K562 (cell line): ENCODE measurements at regions not wholly inside any gene's neighbourhood (a gene's known extent, or its start where the extent isn't known, plus 50 kb on each side); places are given as distances from the start of the nearest gene placed in this dataset.
A peak's percentile ranks its signal among the peaks of the same experiment; 100 is the strongest.

Source experiments
- ATAC-seq: fragments of 200-7000 bp; cut with Tn5 transposase; 3 replicates; pipeline ENCODE4 v1.9.1; 2020; ENCODE audit warnings: moderate library complexity
- BruUV-seq: library from RNA; stranded (reverse); fragments of 400-500 nt; replicated peaks from 2 replicates; lab custom pipeline; 2021; lab: Mats Ljungman, UMichigan
- CTCF ChIA-PET: fragments of 300-600 bp; formaldehyde crosslinking; extraction: SDS; loops from one replicate; lab custom pipeline; 2021; ENCODE audit warnings: low intra/inter-chr PET ratio; lab: Yijun Ruan, JAX
- POLR2A ChIA-PET: fragments of 300-600, 350-650 bp; sonication (Branson Sonifier 250); formaldehyde crosslinking; extraction: SDS; loops from one replicate; lab custom pipeline; 2021; ENCODE audit warnings: antibody characterized with exemption, inconsistent platforms; lab: Yijun Ruan, JAX
- DNase-seq, 4 experiments: peaks; one replicate each; pipeline versions ENCODE4 v3.0.0 to v3.0.0-alpha.2; 2011 to 2018; ENCODE audit warnings: low spot score in 3 of 4, mixed read lengths in 3 of 4; ENCODE audit errors: extremely low read depth in 1 of 4
- FAIRE-seq: peaks from 2 replicates; lab custom pipeline; 2011; peaks lifted over from hg19 to GRCh38; lab: Jason Lieb, UNC
- H2AFZ ChIP-seq: 2 replicates; pipeline ENCODE4 v1.6.0; 2011; ENCODE audit warnings: low read depth, low read length, control low read depth, inconsistent platforms
- H3K27ac ChIP-seq: fragments of 200-600 bp; 3 replicates; pipeline ENCODE4 v1.8.0; 2011; ENCODE audit warnings: low read depth, mild to moderate bottlenecking, control low read depth, inconsistent platforms, low read length, moderate library complexity, mixed read lengths; ENCODE audit errors: extremely low read depth
- H3K27me3 ChIP-seq, 2 experiments: fragments of 300-600 bp in 1 of 2; 2 replicates in 1 of 2; 3 replicates in 1 of 2; pipeline versions ENCODE4 v1.6.0 to v1.8.0; 2011; ENCODE audit warnings: inconsistent platforms in 2 of 2, low read length in 2 of 2, mild to moderate bottlenecking in 1 of 2, mixed read lengths in 1 of 2, moderate library complexity in 1 of 2; ENCODE audit not compliant: control insufficient read depth in 2 of 2, insufficient read depth in 2 of 2
- H3K36me3 ChIP-seq: fragments of 300-600 bp; 3 replicates; pipeline ENCODE4 v1.8.0; 2011; ENCODE audit warnings: mild to moderate bottlenecking, low read length, inconsistent platforms; ENCODE audit not compliant: control insufficient read depth, insufficient read depth
- H3K4me1 ChIP-seq, 2 experiments: fragments of 200-600 bp in 1 of 2; replicated peaks in 1 of 2; 2 replicates in 1 of 2; 3 replicates in 1 of 2; pipeline versions ENCODE4 v1.5.1 to v1.8.0; 2011; ENCODE audit warnings: inconsistent platforms in 2 of 2, low read length in 2 of 2, mild to moderate bottlenecking in 1 of 2, mixed read lengths in 1 of 2, moderate library complexity in 1 of 2; ENCODE audit not compliant: control insufficient read depth in 2 of 2, insufficient read depth in 2 of 2
- H3K4me2 ChIP-seq: 2 replicates; pipeline ENCODE4 v1.6.1; 2011; ENCODE audit warnings: low read length, control low read depth, inconsistent platforms, mixed read lengths; ENCODE audit not compliant: insufficient read depth
- H3K4me3 ChIP-seq: fragments of 200-600 bp; sonication (generic), shearing (Covaris generic); 2 replicates; pipeline ENCODE4 v1.5.1; 2016; ENCODE audit warnings: control low read depth, inconsistent platforms
- H3K79me2 ChIP-seq: fragments of 200-600 bp; 3 replicates; pipeline ENCODE4 v1.8.0; 2011; ENCODE audit warnings: low read length, inconsistent platforms; ENCODE audit not compliant: control insufficient read depth, insufficient read depth
- H3K9ac ChIP-seq, 2 experiments: 2 replicates each; pipeline versions ENCODE4 v1.6.0 to v1.6.1; 2011; ENCODE audit warnings: low read depth in 2 of 2, low read length in 2 of 2, control low read depth in 1 of 2, inconsistent platforms in 1 of 2, mild to moderate bottlenecking in 1 of 2, mixed read lengths in 1 of 2; ENCODE audit not compliant: insufficient read depth in 1 of 2
- H3K9me1 ChIP-seq: one replicate; pipeline ENCODE4 v1.6.0; 2011; ENCODE audit warnings: inconsistent platforms, mild to moderate bottlenecking, low read length, moderate library complexity; ENCODE audit not compliant: control insufficient read depth, insufficient read depth
- H3K9me3 ChIP-seq: replicated peaks from 2 replicates; pipeline ENCODE4 v1.5.1; 2011; ENCODE audit warnings: low read depth, low read length, inconsistent platforms; ENCODE audit not compliant: control insufficient read depth, insufficient read depth
- H4K20me1 ChIP-seq: replicated peaks from 2 replicates; pipeline ENCODE4 v1.6.1; 2011; ENCODE audit warnings: low read length, inconsistent platforms, mixed read lengths; ENCODE audit not compliant: control insufficient read depth, insufficient read depth
- CBFA2T2 ChIP-seq: fragments of 450-650 bp; conservative IDR thresholded peaks from 2 replicates; pipeline ENCODE4 v1.6.1; 2017; ENCODE audit warnings: mild to moderate bottlenecking
- EWSR1 ChIP-seq: fragments of 450-650 bp; IDR thresholded peaks from 2 replicates; pipeline ENCODE4 v1.6.1; 2018; ENCODE audit warnings: borderline replicate concordance, mild to moderate bottlenecking, low read depth, moderate library complexity; ENCODE audit not compliant: partially characterized antibody
- HDAC6 ChIP-seq: IDR thresholded peaks from 2 replicates; pipeline ENCODE4 v1.6.1; 2012; ENCODE audit warnings: low read depth, mild to moderate bottlenecking, control low read depth, inconsistent platforms, low read length, moderate library complexity
- MAFF ChIP-seq: IDR thresholded peaks from 2 replicates; pipeline ENCODE4 v1.6.1; 2012; ENCODE audit warnings: low read length, improper control_type of control experiment
- MAFK ChIP-seq: IDR thresholded peaks from 2 replicates; pipeline ENCODE4 v1.6.1; 2011; ENCODE audit warnings: low read length, improper control_type of control experiment
- NFXL1 ChIP-seq: fragments of 450-650 bp; formaldehyde crosslinking; IDR thresholded peaks from 2 replicates; pipeline ENCODE4 v1.4.0; 2021; ENCODE audit warnings: mild to moderate bottlenecking
- ZNF75A ChIP-seq: fragments of 450-650 bp; formaldehyde crosslinking; IDR thresholded peaks from 2 replicates; pipeline ENCODE4 v1.4.0; 2020; ENCODE audit warnings: mild to moderate bottlenecking
- WGBS: fragments of 100-300 bp; shearing (Covaris generic); methylation state at CpG from one replicate; pipeline ENCODE4 v1.1.6; 2016; ENCODE audit warnings: low coverage, mixed read lengths; ENCODE audit not compliant: insufficient coverage; ENCODE audit errors: missing lambda C conversion rate; 5-methylcytosine and 5-hydroxymethylcytosine counted together
- in situ Hi-C: fragments of 300-500 bp; cut with MboI; formaldehyde crosslinking; loops from 4 replicates; pipeline ENCODE4 v1.15.0; 2018; ENCODE audit warnings: inconsistent platforms, mixed read lengths
- intact Hi-C: fragments of 100-400 bp; cut with micrococcal nuclease; formaldehyde crosslinking; loops from 2 replicates; pipeline ENCODE4 v1.14.2; 2022
- TF ChIP-seq, protein P1 (sequence below): fragments of 250-450 bp; sonication (Bioruptor Pico); IDR thresholded peaks from 2 replicates; pipeline ENCODE4 v1.8.0; 2021; ENCODE audit warnings: mild to moderate bottlenecking, moderate library complexity

DNA sequence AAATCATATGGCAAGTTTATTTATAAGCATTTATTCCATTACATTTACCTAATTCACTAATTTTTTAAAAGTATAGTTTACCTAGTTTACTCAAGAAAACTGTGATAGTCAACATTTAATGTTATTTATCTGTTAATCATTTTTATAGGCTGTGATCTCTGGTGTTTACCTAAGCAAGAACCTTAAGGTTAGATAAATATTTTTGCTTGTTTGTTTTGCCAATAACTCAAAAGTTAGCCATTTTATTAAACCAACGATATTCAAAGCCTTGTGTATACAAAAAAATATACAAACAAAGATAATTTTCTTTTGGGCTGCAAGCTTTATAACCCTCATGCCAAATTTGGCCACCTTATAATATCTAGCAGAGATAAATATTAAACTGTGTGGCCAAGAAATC, 157.3 kb downstream of the SLCO1B3 start (continued):
- TF ChIP-seq, protein P1, sequence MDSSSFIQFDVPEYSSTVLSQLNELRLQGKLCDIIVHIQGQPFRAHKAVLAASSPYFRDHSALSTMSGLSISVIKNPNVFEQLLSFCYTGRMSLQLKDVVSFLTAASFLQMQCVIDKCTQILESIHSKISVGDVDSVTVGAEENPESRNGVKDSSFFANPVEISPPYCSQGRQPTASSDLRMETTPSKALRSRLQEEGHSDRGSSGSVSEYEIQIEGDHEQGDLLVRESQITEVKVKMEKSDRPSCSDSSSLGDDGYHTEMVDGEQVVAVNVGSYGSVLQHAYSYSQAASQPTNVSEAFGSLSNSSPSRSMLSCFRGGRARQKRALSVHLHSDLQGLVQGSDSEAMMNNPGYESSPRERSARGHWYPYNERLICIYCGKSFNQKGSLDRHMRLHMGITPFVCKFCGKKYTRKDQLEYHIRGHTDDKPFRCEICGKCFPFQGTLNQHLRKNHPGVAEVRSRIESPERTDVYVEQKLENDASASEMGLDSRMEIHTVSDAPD (CRISPR knock-in tag), result no peak
- TF ChIP-seq HDAC6, result no peak
- TF ChIP-seq CBFA2T2, result no peak
- no peak for TF ChIP-seq NFXL1 (CRISPR knock-in tag)
- no peak for TF ChIP-seq ZNF75A (CRISPR knock-in tag)

DNA sequence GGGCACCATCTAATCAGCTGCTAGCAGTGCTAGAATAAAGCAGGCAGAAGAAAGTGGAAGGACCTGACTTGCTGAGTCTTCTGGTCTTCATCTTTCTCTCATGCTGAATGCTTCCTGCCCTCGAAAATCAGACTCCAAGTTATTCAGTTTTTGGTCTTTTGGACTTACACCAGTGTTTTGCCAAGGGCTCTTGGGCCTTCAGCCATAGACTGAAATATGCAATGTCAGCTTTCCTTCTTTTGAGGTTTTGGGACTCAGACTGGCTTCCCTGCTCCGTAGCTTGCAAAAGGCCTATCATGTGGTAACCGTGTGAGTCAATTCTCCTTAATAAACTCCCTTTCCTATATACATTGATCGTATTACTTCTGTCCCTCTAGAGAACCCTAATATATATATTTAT, 159.3 kb downstream of the SLCO1B3 start:
- Histone ChIP-seq H2AFZ (no peak overlapping the region), H3K4me3 (no peak overlapping the region), H3K79me2 (no peaks in the 10 kb centered on the region), H3K27ac (no peak overlapping the region), H3K36me3 (no peaks in the 10 kb centered on the region), H3K27me3 (no peaks in the 10 kb centered on the region), H3K4me2 (no peak overlapping the region), H3K4me1 (no peaks in the 10 kb centered on the region), H4K20me1 (no peaks in the 10 kb centered on the region), H3K9me1 (no peaks in the 10 kb centered on the region), H3K9ac (no peak overlapping the region), H3K9me3 (no peaks in the 10 kb centered on the region)
- intact Hi-C loops, result no loop called here
- no peak for ATAC-seq
- TF ChIP-seq EWSR1 (no peak), MAFF (peak; percentile 32), MAFK (peak; percentile 30; the same call in 1 of the 2 replicates)
- no peak for FAIRE-seq
- ChIA-PET POLR2A (no interaction called here), CTCF (no interaction called here)
- WGBS, result 0% methylated on average over 4 of the region's 4 CpGs
- BruUV-seq, result no TSS peak
- no peak for DNase-seq
- in situ Hi-C loops, result no loop called here
